Fibroblast of lung (primary cell): ENCODE measurements at regions not wholly inside any gene's neighbourhood (a gene's known extent, or its start where the extent isn't known, plus 50 kb on each side); places are given as distances from the start of the nearest gene placed in this dataset.

Experiments used
- CTCF ChIP-seq, 2 donors: IDR thresholded peaks in 1 of 2; conservative IDR thresholded peaks in 1 of 2; 1 replicate in 1 of 2; 2 replicates in 1 of 2; pipeline ENCODE4 v1.5.1; 2011 to 2012; ENCODE audit warnings: low read length in 2 of 2, control low read depth in 1 of 2, inconsistent platforms in 1 of 2, low read depth in 1 of 2, mild to moderate bottlenecking in 1 of 2
- EZH2 ChIP-seq: IDR thresholded peaks from 2 replicates; pipeline ENCODE4 v1.5.1; 2012; ENCODE audit warnings: low read length, control low read depth, mild to moderate bottlenecking; ENCODE audit errors: missing control alignments

DNA sequence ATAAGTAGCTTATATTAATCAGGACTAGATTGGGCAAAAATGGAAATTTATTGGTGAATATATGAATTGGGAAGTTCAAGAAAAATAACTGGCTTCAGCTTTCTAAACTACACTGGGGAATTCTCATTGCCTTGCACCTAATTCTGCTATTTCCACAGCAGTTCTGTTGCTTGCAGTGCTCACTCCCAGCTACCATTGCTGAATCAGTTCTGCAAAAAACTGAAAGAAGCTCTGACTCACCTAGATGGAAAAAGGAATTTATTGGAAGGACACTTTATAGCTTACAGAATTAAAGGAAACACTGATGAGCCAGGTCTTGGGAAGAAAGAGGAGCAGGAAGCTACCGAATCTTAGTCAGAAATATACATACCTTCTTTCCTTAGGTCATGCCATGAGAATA is 60.3 kb upstream of the ACVR1 start:
- TF ChIP-seq CTCF (conservative IDR thresholded peaks at IDR 0.05 in 1 of 2, IDR thresholded peaks at IDR 0.05 in 1 of 2; ENCODE audit: low read depth in 1 of 2, low read length in 2 of 2) (no peak), EZH2 (no peak)
